Peyer's patch (tissue), 4 donors: ENCODE measurements at regions not wholly inside any gene's neighbourhood (a gene's known extent, or its start where the extent isn't known, plus 50 kb on each side); places are given as distances from the start of the nearest gene placed in this dataset.

Experiments
- POLR2A ChIP-seq, 2 donors: fragments of 450-650 bp; IDR thresholded peaks; one replicate each; pipeline ENCODE4 v1.5.1; 2017; ENCODE audit warnings: antibody characterized with exemption in 2 of 2, mild to moderate bottlenecking in 2 of 2, moderate library complexity in 2 of 2
- TF ChIP-seq, protein P1 (sequence below), 6 experiments: fragments of 450-650 bp in 4 of 6; fragments of 200-600 bp in 2 of 6; sonication (generic) in 1 of 6; IDR thresholded peaks; one replicate each; pipeline ENCODE4 v1.5.1; 2017 to 2019; ENCODE audit warnings: antibody characterized with exemption in 6 of 6, mild to moderate bottlenecking in 3 of 6, moderate library complexity in 1 of 6

DNA sequence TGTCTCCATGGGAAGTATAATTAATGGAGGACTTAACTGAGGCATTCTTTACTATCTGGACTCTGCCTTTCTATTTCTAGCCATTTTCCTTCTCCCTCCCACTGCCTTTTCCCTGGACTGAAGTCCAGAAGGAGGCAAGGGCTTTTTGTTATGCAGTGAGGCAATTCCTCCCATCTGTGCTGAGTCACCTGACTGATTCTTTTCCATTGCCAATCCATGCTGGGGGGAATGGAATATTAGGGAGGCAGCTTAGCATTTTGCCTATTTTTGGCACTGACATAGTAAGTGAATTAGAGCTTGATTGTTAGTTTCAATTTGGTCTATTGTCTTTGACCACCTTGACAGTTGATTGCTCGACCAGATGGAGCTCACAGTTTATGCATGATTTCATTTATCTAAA lies 1000.6 kb upstream of the PRMT6 start:
- TF ChIP-seq, protein P1, sequence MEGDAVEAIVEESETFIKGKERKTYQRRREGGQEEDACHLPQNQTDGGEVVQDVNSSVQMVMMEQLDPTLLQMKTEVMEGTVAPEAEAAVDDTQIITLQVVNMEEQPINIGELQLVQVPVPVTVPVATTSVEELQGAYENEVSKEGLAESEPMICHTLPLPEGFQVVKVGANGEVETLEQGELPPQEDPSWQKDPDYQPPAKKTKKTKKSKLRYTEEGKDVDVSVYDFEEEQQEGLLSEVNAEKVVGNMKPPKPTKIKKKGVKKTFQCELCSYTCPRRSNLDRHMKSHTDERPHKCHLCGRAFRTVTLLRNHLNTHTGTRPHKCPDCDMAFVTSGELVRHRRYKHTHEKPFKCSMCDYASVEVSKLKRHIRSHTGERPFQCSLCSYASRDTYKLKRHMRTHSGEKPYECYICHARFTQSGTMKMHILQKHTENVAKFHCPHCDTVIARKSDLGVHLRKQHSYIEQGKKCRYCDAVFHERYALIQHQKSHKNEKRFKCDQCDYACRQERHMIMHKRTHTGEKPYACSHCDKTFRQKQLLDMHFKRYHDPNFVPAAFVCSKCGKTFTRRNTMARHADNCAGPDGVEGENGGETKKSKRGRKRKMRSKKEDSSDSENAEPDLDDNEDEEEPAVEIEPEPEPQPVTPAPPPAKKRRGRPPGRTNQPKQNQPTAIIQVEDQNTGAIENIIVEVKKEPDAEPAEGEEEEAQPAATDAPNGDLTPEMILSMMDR (IDR thresholded peaks at IDR 0.05) = no peak
- TF ChIP-seq POLR2A (IDR thresholded peaks at IDR 0.05) = no peak
